Liver (tissue), 8 donors: ENCODE measurements at regions not wholly inside any gene's neighbourhood (a gene's known extent, or its start where the extent isn't known, plus 50 kb on each side); places are given as distances from the start of the nearest gene placed in this dataset.
A peak's percentile ranks its signal among the peaks of the same experiment; 100 is the strongest.

Experiments
- DNase-seq: peaks from one replicate; pipeline ENCODE4 v3.0.0-alpha.2; 2017; ENCODE audit warnings: low spot score
- H3K27ac ChIP-seq, 2 donors: one replicate each; pipeline ENCODE4 v1.7.0; 2013; ENCODE audit warnings: inconsistent platforms in 2 of 2, low read length in 2 of 2, control low read depth in 1 of 2, low read depth in 1 of 2, mild to moderate bottlenecking in 1 of 2
- H3K27me3 ChIP-seq, 4 donors: one replicate each; pipeline versions ENCODE4 v1.6.1 to v1.7.0; 2013; ENCODE audit warnings: low read length in 3 of 4, inconsistent platforms in 1 of 4, mild to moderate bottlenecking in 1 of 4, moderate library complexity in 1 of 4; ENCODE audit not compliant: control insufficient read depth in 4 of 4, insufficient read depth in 4 of 4
- H3K36me3 ChIP-seq, 4 donors: one replicate each; pipeline versions ENCODE4 v1.6.1 to v1.7.0; 2013; ENCODE audit warnings: low read length in 3 of 4, mild to moderate bottlenecking in 3 of 4, low read depth in 1 of 4, moderate library complexity in 1 of 4; ENCODE audit not compliant: control insufficient read depth in 4 of 4, insufficient read depth in 3 of 4
- H3K4me1 ChIP-seq, 4 donors: one replicate each; pipeline versions ENCODE4 v1.6.1 to v1.7.0; 2013; ENCODE audit warnings: low read length in 3 of 4, mild to moderate bottlenecking in 3 of 4, moderate library complexity in 1 of 4; ENCODE audit not compliant: control insufficient read depth in 4 of 4, insufficient read depth in 4 of 4
- H3K4me3 ChIP-seq, 3 donors: one replicate each; pipeline versions ENCODE4 v1.6.1 to v1.7.0; 2013; ENCODE audit warnings: low read length in 3 of 3, control low read depth in 1 of 3, low read depth in 1 of 3, mild to moderate bottlenecking in 1 of 3
- H3K9ac ChIP-seq, 2 donors: one replicate each; pipeline ENCODE4 v1.7.0; 2013; ENCODE audit warnings: low read length in 2 of 2, mild to moderate bottlenecking in 2 of 2, moderate library complexity in 2 of 2, control low read depth in 1 of 2, low read depth in 1 of 2
- H3K9me3 ChIP-seq, 4 donors: one replicate each; pipeline versions ENCODE4 v1.6.1 to v1.7.0; 2013; ENCODE audit warnings: low read length in 3 of 4; ENCODE audit not compliant: control insufficient read depth in 4 of 4
- ATF3 ChIP-seq: IDR thresholded peaks from 2 replicates; pipeline ENCODE4 v1.6.1; 2016; ENCODE audit warnings: antibody characterized with exemption
- EGR1 ChIP-seq, 2 donors: IDR thresholded peaks; 2 replicates each; pipeline ENCODE4 v1.6.1; 2016 to 2018; ENCODE audit warnings: antibody characterized with exemption in 2 of 2, low read depth in 2 of 2
- FOXA2 ChIP-seq: IDR thresholded peaks from 2 replicates; pipeline ENCODE4 v1.6.1; 2016; ENCODE audit warnings: antibody characterized with exemption
- HNF4A ChIP-seq, 2 donors: conservative IDR thresholded peaks; 2 replicates each; pipeline ENCODE4 v1.6.1; 2016; ENCODE audit warnings: antibody characterized with exemption in 2 of 2, mild to moderate bottlenecking in 2 of 2
- JUND ChIP-seq, 2 donors: IDR thresholded peaks; 2 replicates each; pipeline ENCODE4 v1.6.1; 2016; ENCODE audit warnings: antibody characterized with exemption in 2 of 2
- NR2F2 ChIP-seq: IDR thresholded peaks from 2 replicates; pipeline ENCODE4 v1.6.1; 2016; ENCODE audit warnings: antibody characterized with exemption
- RAD21 ChIP-seq, 2 donors: IDR thresholded peaks; 2 replicates each; pipeline ENCODE4 v1.6.1; 2016; ENCODE audit warnings: antibody characterized with exemption in 2 of 2, mild to moderate bottlenecking in 2 of 2
- REST ChIP-seq: IDR thresholded peaks from 2 replicates; pipeline ENCODE4 v1.6.1; 2016; ENCODE audit warnings: antibody characterized with exemption, mild to moderate bottlenecking
- SP1 ChIP-seq: IDR thresholded peaks from 2 replicates; pipeline ENCODE4 v1.6.1; 2018; ENCODE audit warnings: antibody characterized with exemption, mild to moderate bottlenecking
- TAF1 ChIP-seq: conservative IDR thresholded peaks from 2 replicates; pipeline ENCODE4 v1.6.1; 2016; ENCODE audit warnings: antibody characterized with exemption, mild to moderate bottlenecking
- YY1 ChIP-seq: IDR thresholded peaks from 2 replicates; pipeline ENCODE4 v1.6.1; 2016; ENCODE audit warnings: antibody characterized with exemption, mild to moderate bottlenecking
- WGBS: extraction: QIAGEN DNeasy Blood & Tissue Kit; methylation state at CpG from one replicate; pipeline ENCODE4 v1.1.7; 2013; 5-methylcytosine and 5-hydroxymethylcytosine counted together
- TF ChIP-seq, protein P1 (sequence below): IDR thresholded peaks from 2 replicates; pipeline ENCODE4 v1.6.1; 2016; ENCODE audit warnings: antibody characterized with exemption
- TF ChIP-seq, protein P2 (sequence below): fragments of 150-350 bp; IDR thresholded peaks from 2 replicates; pipeline ENCODE4 v1.5.1; 2017; ENCODE audit warnings: improper control_type of control experiment, low read depth, low read length; ENCODE audit not compliant: missing input control
- donor health status: healthy.
- donor health status: healthy.
- donor health status: healthy.
- donor health status: healthy.
- donor health status: healthy.

GRCh38 chr2:234732404-234733092, 219.3 kb upstream of the SH3BP4 start:
- H3K27ac ChIP-seq = no peak overlapping the region
- peaks cover 0 to 2% (median 0%) of the 10 kb centered on the region in 4 donors for H3K9me3 ChIP-seq
- no peak for TF ChIP-seq HNF4A (conservative IDR thresholded peaks at IDR 0.05)
- TF ChIP-seq RAD21 (IDR thresholded peaks at IDR 0.05) = no peak
- no peak for TF ChIP-seq JUND (IDR thresholded peaks at IDR 0.05)
- TF ChIP-seq TAF1 = no peak
- TF ChIP-seq, protein P1, sequence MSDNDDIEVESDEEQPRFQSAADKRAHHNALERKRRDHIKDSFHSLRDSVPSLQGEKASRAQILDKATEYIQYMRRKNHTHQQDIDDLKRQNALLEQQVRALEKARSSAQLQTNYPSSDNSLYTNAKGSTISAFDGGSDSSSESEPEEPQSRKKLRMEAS = no peak
- no peak for TF ChIP-seq FOXA2
- TF ChIP-seq, protein P2, sequence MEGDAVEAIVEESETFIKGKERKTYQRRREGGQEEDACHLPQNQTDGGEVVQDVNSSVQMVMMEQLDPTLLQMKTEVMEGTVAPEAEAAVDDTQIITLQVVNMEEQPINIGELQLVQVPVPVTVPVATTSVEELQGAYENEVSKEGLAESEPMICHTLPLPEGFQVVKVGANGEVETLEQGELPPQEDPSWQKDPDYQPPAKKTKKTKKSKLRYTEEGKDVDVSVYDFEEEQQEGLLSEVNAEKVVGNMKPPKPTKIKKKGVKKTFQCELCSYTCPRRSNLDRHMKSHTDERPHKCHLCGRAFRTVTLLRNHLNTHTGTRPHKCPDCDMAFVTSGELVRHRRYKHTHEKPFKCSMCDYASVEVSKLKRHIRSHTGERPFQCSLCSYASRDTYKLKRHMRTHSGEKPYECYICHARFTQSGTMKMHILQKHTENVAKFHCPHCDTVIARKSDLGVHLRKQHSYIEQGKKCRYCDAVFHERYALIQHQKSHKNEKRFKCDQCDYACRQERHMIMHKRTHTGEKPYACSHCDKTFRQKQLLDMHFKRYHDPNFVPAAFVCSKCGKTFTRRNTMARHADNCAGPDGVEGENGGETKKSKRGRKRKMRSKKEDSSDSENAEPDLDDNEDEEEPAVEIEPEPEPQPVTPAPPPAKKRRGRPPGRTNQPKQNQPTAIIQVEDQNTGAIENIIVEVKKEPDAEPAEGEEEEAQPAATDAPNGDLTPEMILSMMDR = no peak
- TF ChIP-seq SP1 = no peak
- TF ChIP-seq ATF3 = no peak
- TF ChIP-seq YY1 = no peak
- no peak for TF ChIP-seq EGR1 (IDR thresholded peaks at IDR 0.05; ENCODE audit: low read depth in 2 of 2)
- DNase-seq = no peak
- no peaks in the 10 kb centered on the region for H3K27me3 ChIP-seq
- 92% methylated on average over 3 of the region's 3 CpGs for WGBS
- peak overlapping the region in 1 of 2 donors; percentile 36 for H3K9ac ChIP-seq
- H3K36me3 ChIP-seq = no peaks in the 10 kb centered on the region
- no peaks in the 10 kb centered on the region for H3K4me1 ChIP-seq
- no peak overlapping the region for H3K4me3 ChIP-seq

DNA sequence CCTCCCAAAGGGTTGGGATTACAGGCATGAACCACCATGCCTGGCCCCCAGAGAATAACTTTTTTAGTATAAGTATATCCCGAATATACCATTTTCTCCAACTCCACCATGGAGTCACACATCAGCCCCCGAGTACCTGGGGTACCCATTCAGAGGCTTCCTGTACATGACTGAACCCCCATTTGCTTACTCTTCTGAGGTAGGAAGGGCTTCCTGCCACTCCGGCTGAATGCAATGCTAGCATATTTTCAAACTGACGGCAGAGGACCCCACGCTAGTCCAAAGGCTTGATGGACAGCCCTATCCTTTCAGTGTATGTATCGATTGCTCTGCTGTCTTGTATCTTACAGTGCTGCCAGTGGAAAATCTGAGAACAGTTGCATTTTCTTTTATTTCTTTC, 220.6 kb upstream of the SH3BP4 start:
- 90% methylated on average over 6 of the region's 6 CpGs for WGBS
- H3K9ac ChIP-seq = no peak overlapping the region
- H3K36me3 ChIP-seq = no peaks in the 10 kb centered on the region
- H3K4me1 ChIP-seq = no peaks in the 10 kb centered on the region
- no peak overlapping the region for H3K4me3 ChIP-seq
- no peak for TF ChIP-seq NR2F2
- no peak for TF ChIP-seq REST
- TF ChIP-seq, protein P1 = no peak
- no peak for TF ChIP-seq JUND (IDR thresholded peaks at IDR 0.05)
- no peak for TF ChIP-seq YY1
- TF ChIP-seq SP1 = no peak
- TF ChIP-seq, protein P2 = no peak
- TF ChIP-seq TAF1 = no peak
- peaks cover 0 to 2% (median 0%) of the 10 kb centered on the region in 4 donors for H3K9me3 ChIP-seq
- no peak overlapping the region for H3K27ac ChIP-seq
- no peak for DNase-seq
- H3K27me3 ChIP-seq = no peaks in the 10 kb centered on the region
